ENCODE measurements at regions not wholly inside any gene's neighbourhood (a gene's known extent, or its start where the extent isn't known, plus 50 kb on each side); places are given as distances from the start of the nearest gene placed in this dataset.

- CTCF ChIA-PET = interaction anchor here (0.7 kb wide), 1 partner anchor 27 kb away, joined by 3 read pairs; no protein-coding TSS in a partner anchor
- no peaks in the 10 kb centered on the region for H3K79me2 ChIP-seq (ENCODE audit: insufficient read depth)
- H3K4me3 ChIP-seq (ENCODE audit: low read depth in 2 of 2, low read length in 1 of 2) = no peak overlapping the region
- no peaks in the 10 kb centered on the region for H3K36me3 ChIP-seq (replicated peaks in 1 of 2; ENCODE audit: control insufficient read depth in 1 of 2, insufficient read depth in 2 of 2, low read length in 1 of 2)
- POLR2A ChIA-PET = no interaction called here
- no peaks in the 10 kb centered on the region for H4K20me1 ChIP-seq (ENCODE audit: insufficient read depth)
- no peak overlapping the region for H2AFZ ChIP-seq (ENCODE audit: low read depth)
- WGBS (ENCODE audit: low lambda C conversion rate) = 0% methylated on average over 1 of the region's 1 CpG
- H3K9me2 ChIP-seq = no peaks in the 10 kb centered on the region
- TF ChIP-seq, protein P1, sequence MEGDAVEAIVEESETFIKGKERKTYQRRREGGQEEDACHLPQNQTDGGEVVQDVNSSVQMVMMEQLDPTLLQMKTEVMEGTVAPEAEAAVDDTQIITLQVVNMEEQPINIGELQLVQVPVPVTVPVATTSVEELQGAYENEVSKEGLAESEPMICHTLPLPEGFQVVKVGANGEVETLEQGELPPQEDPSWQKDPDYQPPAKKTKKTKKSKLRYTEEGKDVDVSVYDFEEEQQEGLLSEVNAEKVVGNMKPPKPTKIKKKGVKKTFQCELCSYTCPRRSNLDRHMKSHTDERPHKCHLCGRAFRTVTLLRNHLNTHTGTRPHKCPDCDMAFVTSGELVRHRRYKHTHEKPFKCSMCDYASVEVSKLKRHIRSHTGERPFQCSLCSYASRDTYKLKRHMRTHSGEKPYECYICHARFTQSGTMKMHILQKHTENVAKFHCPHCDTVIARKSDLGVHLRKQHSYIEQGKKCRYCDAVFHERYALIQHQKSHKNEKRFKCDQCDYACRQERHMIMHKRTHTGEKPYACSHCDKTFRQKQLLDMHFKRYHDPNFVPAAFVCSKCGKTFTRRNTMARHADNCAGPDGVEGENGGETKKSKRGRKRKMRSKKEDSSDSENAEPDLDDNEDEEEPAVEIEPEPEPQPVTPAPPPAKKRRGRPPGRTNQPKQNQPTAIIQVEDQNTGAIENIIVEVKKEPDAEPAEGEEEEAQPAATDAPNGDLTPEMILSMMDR (IDR thresholded peaks at IDR 0.05) = no peak
- TF ChIP-seq NRF1 (IDR thresholded peaks at IDR 0.05; ENCODE audit: low read depth, low read length) (no peak), USF1 (IDR thresholded peaks at IDR 0.05; ENCODE audit: borderline replicate concordance, low read depth) (no peak), YY1 (IDR thresholded peaks at IDR 0.05; ENCODE audit: low read depth) (no peak), GATA2 (CRISPR knock-in tag; IDR thresholded peaks at IDR 0.05) (peak; percentile 59), RXRA (IDR thresholded peaks at IDR 0.05; ENCODE audit: borderline replicate concordance, low read depth) (no peak), FOSL2 (IDR thresholded peaks at IDR 0.05; ENCODE audit: borderline replicate concordance, low read depth) (no peak), RFX5 (IDR thresholded peaks at IDR 0.05; ENCODE audit: low read length) (no peak), EP300 (IDR thresholded peaks at IDR 0.05; ENCODE audit: borderline replicate concordance in 1 of 2, low read depth in 1 of 2, low read length in 1 of 2) (peak in 1 of 2 experiments; percentile 70; a peak in 1 of 4 replicates), RCOR1 (IDR thresholded peaks at IDR 0.05; ENCODE audit: low read length) (peak; percentile 93), MXI1 (IDR thresholded peaks at IDR 0.05; ENCODE audit: low read depth, low read length) (no peak), TCF12 (IDR thresholded peaks at IDR 0.05) (peak; percentile 31; the same call in 1 of the 2 replicates)
- H3F3A ChIP-seq (replicated peaks; ENCODE audit: insufficient read depth) = no peaks in the 10 kb centered on the region
- no peak overlapping the region for H3K27ac ChIP-seq (ENCODE audit: low read depth in 2 of 2, low read length in 1 of 2)
- H3K4me2 ChIP-seq = no peak overlapping the region
- H3K9ac ChIP-seq = no peak overlapping the region
- H3K4me1 ChIP-seq (ENCODE audit: control insufficient read depth in 1 of 2, insufficient read depth in 2 of 2, low read depth in 1 of 2, low read length in 1 of 2) = no peaks in the 10 kb centered on the region
- DNase-seq = peak; percentile 23
- H3K27me3 ChIP-seq (ENCODE audit: insufficient read depth) = no peaks in the 10 kb centered on the region
- no peaks in the 10 kb centered on the region for H3K9me3 ChIP-seq
These were observed 264.7 kb downstream of the PTH2R start for GRCh38 chr2:208671284-208671683.

DNA sequence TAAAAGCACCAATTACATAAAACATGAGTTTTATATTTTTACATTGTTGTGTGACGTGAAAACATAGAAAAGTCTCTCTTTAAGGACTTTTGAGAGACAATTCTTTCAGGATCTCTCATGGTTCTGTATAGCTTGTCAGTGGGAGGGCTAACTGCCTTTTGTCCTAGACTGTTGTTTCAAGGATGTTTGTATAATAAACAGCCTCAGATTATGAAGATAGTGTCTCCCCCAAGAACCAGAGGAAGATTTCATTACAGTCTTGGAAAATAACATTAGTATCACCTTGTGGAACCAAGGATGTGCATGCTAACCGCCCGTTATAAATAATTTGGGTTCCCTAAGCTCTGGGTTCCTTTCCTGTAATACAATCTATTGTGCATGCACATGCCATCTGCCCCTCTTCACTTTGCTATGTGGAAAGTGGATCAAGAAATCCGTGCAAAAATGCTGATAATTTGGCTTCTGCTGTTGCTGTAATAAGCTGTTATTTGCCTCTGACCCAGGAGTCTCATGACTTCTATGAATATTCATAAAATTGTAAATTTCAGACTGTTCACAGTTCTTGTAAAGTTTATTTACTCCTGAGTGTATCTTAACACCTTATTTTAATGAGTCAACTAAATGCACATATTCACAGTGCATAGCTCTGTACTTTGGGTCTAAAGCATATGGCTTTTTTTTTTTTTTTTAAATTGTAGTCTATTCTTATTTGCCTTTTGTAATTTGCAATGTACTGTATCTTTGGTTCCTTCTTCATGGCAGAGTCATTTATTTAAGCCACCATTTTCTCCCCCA, 265.5 kb downstream of the PTH2R start:
- H3K4me2 ChIP-seq = no peak overlapping the region
- H3K79me2 ChIP-seq (ENCODE audit: insufficient read depth) = no peaks in the 10 kb centered on the region
- TF ChIP-seq FOXJ3 (CRISPR knock-in tag; IDR thresholded peaks at IDR 0.05) (no peak), FOSL2 (IDR thresholded peaks at IDR 0.05; ENCODE audit: borderline replicate concordance, low read depth) (no peak), USF1 (IDR thresholded peaks at IDR 0.05; ENCODE audit: borderline replicate concordance, low read depth) (no peak), EZH2phosphoT487 (IDR thresholded peaks at IDR 0.05; ENCODE audit: borderline replicate concordance, low read depth) (no peak), MXI1 (IDR thresholded peaks at IDR 0.05; ENCODE audit: low read depth, low read length) (no peak), RFX5 (IDR thresholded peaks at IDR 0.05; ENCODE audit: low read length) (no peak), ELF1 (IDR thresholded peaks at IDR 0.05) (no peak), EP300 (IDR thresholded peaks at IDR 0.05; ENCODE audit: borderline replicate concordance in 1 of 2, low read depth in 1 of 2, low read length in 1 of 2) (no peak), TEAD4 (IDR thresholded peaks at IDR 0.05; ENCODE audit: borderline replicate concordance, insufficient read depth) (no peak), USF2 (IDR thresholded peaks at IDR 0.05; ENCODE audit: borderline replicate concordance, low read depth, low read length) (no peak)
- TF ChIP-seq, protein P2, sequence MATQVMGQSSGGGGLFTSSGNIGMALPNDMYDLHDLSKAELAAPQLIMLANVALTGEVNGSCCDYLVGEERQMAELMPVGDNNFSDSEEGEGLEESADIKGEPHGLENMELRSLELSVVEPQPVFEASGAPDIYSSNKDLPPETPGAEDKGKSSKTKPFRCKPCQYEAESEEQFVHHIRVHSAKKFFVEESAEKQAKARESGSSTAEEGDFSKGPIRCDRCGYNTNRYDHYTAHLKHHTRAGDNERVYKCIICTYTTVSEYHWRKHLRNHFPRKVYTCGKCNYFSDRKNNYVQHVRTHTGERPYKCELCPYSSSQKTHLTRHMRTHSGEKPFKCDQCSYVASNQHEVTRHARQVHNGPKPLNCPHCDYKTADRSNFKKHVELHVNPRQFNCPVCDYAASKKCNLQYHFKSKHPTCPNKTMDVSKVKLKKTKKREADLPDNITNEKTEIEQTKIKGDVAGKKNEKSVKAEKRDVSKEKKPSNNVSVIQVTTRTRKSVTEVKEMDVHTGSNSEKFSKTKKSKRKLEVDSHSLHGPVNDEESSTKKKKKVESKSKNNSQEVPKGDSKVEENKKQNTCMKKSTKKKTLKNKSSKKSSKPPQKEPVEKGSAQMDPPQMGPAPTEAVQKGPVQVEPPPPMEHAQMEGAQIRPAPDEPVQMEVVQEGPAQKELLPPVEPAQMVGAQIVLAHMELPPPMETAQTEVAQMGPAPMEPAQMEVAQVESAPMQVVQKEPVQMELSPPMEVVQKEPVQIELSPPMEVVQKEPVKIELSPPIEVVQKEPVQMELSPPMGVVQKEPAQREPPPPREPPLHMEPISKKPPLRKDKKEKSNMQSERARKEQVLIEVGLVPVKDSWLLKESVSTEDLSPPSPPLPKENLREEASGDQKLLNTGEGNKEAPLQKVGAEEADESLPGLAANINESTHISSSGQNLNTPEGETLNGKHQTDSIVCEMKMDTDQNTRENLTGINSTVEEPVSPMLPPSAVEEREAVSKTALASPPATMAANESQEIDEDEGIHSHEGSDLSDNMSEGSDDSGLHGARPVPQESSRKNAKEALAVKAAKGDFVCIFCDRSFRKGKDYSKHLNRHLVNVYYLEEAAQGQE (IDR thresholded peaks at IDR 0.05; ENCODE audit: low read depth, low read length) = no peak

More for the DNA sequence above, 265.5 kb downstream of the PTH2R start:
- Histone ChIP-seq H3K27me3 (ENCODE audit: insufficient read depth) (no peaks in the 10 kb centered on the region), H3K9ac (no peak overlapping the region), H3K9me3 (no peaks in the 10 kb centered on the region), H3F3A (replicated peaks; ENCODE audit: insufficient read depth) (no peaks in the 10 kb centered on the region), H3K27ac (ENCODE audit: low read depth in 2 of 2, low read length in 1 of 2) (no peak overlapping the region), H3K4me1 (ENCODE audit: control insufficient read depth in 1 of 2, insufficient read depth in 2 of 2, low read depth in 1 of 2, low read length in 1 of 2) (no peaks in the 10 kb centered on the region), H4K20me1 (ENCODE audit: insufficient read depth) (no peaks in the 10 kb centered on the region), H3K9me2 (no peaks in the 10 kb centered on the region), H3K36me3 (replicated peaks in 1 of 2; ENCODE audit: control insufficient read depth in 1 of 2, insufficient read depth in 2 of 2, low read length in 1 of 2) (no peaks in the 10 kb centered on the region), H2AFZ (ENCODE audit: low read depth) (no peak overlapping the region), H3K4me3 (ENCODE audit: low read depth in 2 of 2, low read length in 1 of 2) (no peak overlapping the region)
- POLR2A ChIA-PET = no interaction called here
- 13% methylated on average over 4 of the region's 4 CpGs for WGBS (ENCODE audit: low lambda C conversion rate)
- DNase-seq = no peak
- CTCF ChIA-PET = interaction anchor here (0.7 kb wide), 1 partner anchor 26 kb away, joined by 3 read pairs; no protein-coding TSS in a partner anchor

Data from SK-N-SH (cell line).